Endothelial cell of umbilical vein (primary cell): ENCODE measurements at regions not wholly inside any gene's neighbourhood (a gene's known extent, or its start where the extent isn't known, plus 50 kb on each side); places are given as distances from the start of the nearest gene placed in this dataset.

ENCODE experiments used
- BruUV-seq: library from RNA; stranded (reverse); fragments of 400-500 nt; replicated peaks from 2 replicates; lab custom pipeline; 2021; lab: Mats Ljungman, UMichigan
- CTCF ChIA-PET: fragments of 300-600, 350-600 bp; sonication (Branson Sonifier 250); formaldehyde crosslinking; loops from one replicate; lab custom pipeline; 2021; ENCODE audit warnings: antibody characterized with exemption, inconsistent platforms; lab: Charles Lee
- POLR2A ChIA-PET: fragments of 300-600, 350-600 bp; sonication (Branson Sonifier 250); formaldehyde crosslinking; loops from one replicate; lab custom pipeline; 2021; ENCODE audit warnings: antibody characterized with exemption, inconsistent platforms; lab: Charles Lee
- DNase-seq: peaks from one replicate; pipeline ENCODE4 v3.0.0-alpha.2; 2011; ENCODE audit warnings: low read depth, low spot score
- FAIRE-seq: peaks from 2 replicates; lab custom pipeline; 2011; peaks lifted over from hg19 to GRCh38; lab: Jason Lieb, UNC
- H2AFZ ChIP-seq: 2 replicates; pipeline ENCODE4 v1.6.0; 2012; ENCODE audit warnings: low read depth, low read length, control low read depth, inconsistent platforms
- H3K27ac ChIP-seq: 2 replicates; pipeline ENCODE4 v1.5.1; 2011; ENCODE audit warnings: low read depth, mild to moderate bottlenecking, control low read depth, low read length, moderate library complexity; ENCODE audit not compliant: insufficient read depth
- H3K27me3 ChIP-seq, 2 experiments: 2 replicates each; pipeline versions ENCODE4 v1.6.0 to v1.6.1; 2011; ENCODE audit warnings: low read length in 2 of 2, mixed read lengths in 1 of 2; ENCODE audit not compliant: control insufficient read depth in 2 of 2, insufficient read depth in 2 of 2
- H3K36me3 ChIP-seq, 2 experiments: 2 replicates in 1 of 2; 3 replicates in 1 of 2; pipeline ENCODE4 v1.5.1; 2011; ENCODE audit warnings: low read length in 2 of 2, mild to moderate bottlenecking in 1 of 2, moderate library complexity in 1 of 2; ENCODE audit not compliant: control insufficient read depth in 2 of 2, insufficient read depth in 2 of 2; ENCODE audit errors: extremely low read depth in 1 of 2
- H3K4me1 ChIP-seq: 3 replicates; pipeline ENCODE4 v1.5.1; 2011; ENCODE audit warnings: mild to moderate bottlenecking, low read length; ENCODE audit not compliant: control insufficient read depth, insufficient read depth; ENCODE audit errors: extremely low read depth
- H3K4me2 ChIP-seq: 2 replicates; pipeline ENCODE4 v1.6.1; 2011; ENCODE audit warnings: low read length, control low read depth, mixed read lengths; ENCODE audit not compliant: insufficient read depth
- H3K4me3 ChIP-seq, 3 experiments: fragments of 200-600 bp in 1 of 3; sonication (generic), shearing (Covaris generic) in 1 of 3; replicated peaks in 1 of 3; 2 replicates each; pipeline ENCODE4 v1.5.1; 2011 to 2016; ENCODE audit warnings: control low read depth in 3 of 3, low read length in 3 of 3, mild to moderate bottlenecking in 2 of 3, inconsistent platforms in 1 of 3, low read depth in 1 of 3, moderate library complexity in 1 of 3; ENCODE audit not compliant: insufficient read depth in 1 of 3
- H3K79me2 ChIP-seq: 2 replicates; pipeline ENCODE4 v1.6.0; 2012; ENCODE audit warnings: low read length, inconsistent platforms; ENCODE audit not compliant: control insufficient read depth, insufficient read depth
- H3K9ac ChIP-seq: replicated peaks from 2 replicates; pipeline ENCODE3; 2011; ENCODE audit warnings: low read length, control low read depth; ENCODE audit not compliant: insufficient read depth; ENCODE audit errors: extremely low read depth
- H3K9me1 ChIP-seq: replicated peaks from 3 replicates; pipeline ENCODE4 v1.6.0; 2011; ENCODE audit warnings: mild to moderate bottlenecking, low read length; ENCODE audit not compliant: control insufficient read depth, insufficient read depth; ENCODE audit errors: extremely low read depth
- H3K9me3 ChIP-seq: replicated peaks from 2 replicates; pipeline ENCODE4 v1.5.1; 2012; ENCODE audit warnings: low read length, inconsistent platforms; ENCODE audit not compliant: control insufficient read depth, insufficient read depth
- H4K20me1 ChIP-seq: replicated peaks from 2 replicates; pipeline ENCODE3; 2011; ENCODE audit warnings: mild to moderate bottlenecking, low read length; ENCODE audit not compliant: control insufficient read depth, insufficient read depth; ENCODE audit errors: extremely low read depth
- CTCF ChIP-seq, 2 donors: IDR thresholded peaks; 1 replicate in 1 of 2; 2 replicates in 1 of 2; pipeline ENCODE4 v1.5.1; 2011; ENCODE audit warnings: low read length in 2 of 2, mild to moderate bottlenecking in 2 of 2, moderate library complexity in 2 of 2, control low read depth in 1 of 2, inconsistent platforms in 1 of 2, low read depth in 1 of 2; ENCODE audit not compliant: insufficient read depth in 1 of 2; ENCODE audit errors: extremely low read depth in 1 of 2
- EZH2 ChIP-seq: IDR thresholded peaks from 2 replicates; pipeline ENCODE4 v1.6.1; 2012; ENCODE audit warnings: borderline replicate concordance, low read depth, mild to moderate bottlenecking, moderate library complexity, low read length, inconsistent platforms; ENCODE audit not compliant: severe bottlenecking
- FOS ChIP-seq: IDR thresholded peaks from 2 replicates; pipeline ENCODE4 v1.6.1; 2011; ENCODE audit warnings: mild to moderate bottlenecking, low read length, moderate library complexity, borderline replicate concordance; ENCODE audit not compliant: insufficient read depth
- GATA2 ChIP-seq: IDR thresholded peaks from 2 replicates; pipeline ENCODE4 v1.7.0; 2011; ENCODE audit warnings: low read depth, mild to moderate bottlenecking, moderate library complexity, mixed read lengths, low read length; ENCODE audit not compliant: insufficient read length, insufficient read depth
- JUN ChIP-seq: IDR thresholded peaks from 2 replicates; pipeline ENCODE4 v1.6.1; 2011; ENCODE audit warnings: borderline replicate concordance, low read depth; ENCODE audit not compliant: insufficient read length, insufficient read depth
- MAX ChIP-seq: IDR thresholded peaks from 2 replicates; pipeline ENCODE4 v1.6.1; 2011; ENCODE audit not compliant: insufficient read depth, insufficient read length
- MYC ChIP-seq: IDR thresholded peaks from one replicate; pipeline ENCODE4 v1.6.1; 2011; ENCODE audit warnings: mild to moderate bottlenecking, low read depth, low read length
- POLR2A ChIP-seq: IDR thresholded peaks from 2 replicates; pipeline ENCODE4 v1.6.1; 2012; ENCODE audit warnings: low read depth, mild to moderate bottlenecking, control low read depth, low read length
- POLR2AphosphoS5 ChIP-seq: IDR thresholded peaks from 2 replicates; pipeline ENCODE4 v1.6.1; 2012; ENCODE audit warnings: low read depth, mild to moderate bottlenecking, control low read depth, low read length, moderate library complexity; ENCODE audit not compliant: insufficient read depth
- dilution Hi-C: fragments of 300-500 bp; cut with MboI; formaldehyde crosslinking; loops from one replicate; pipeline ENCODE4 v1.15.0; 2019; ENCODE audit warnings: low sequenced_read_pairs; ENCODE audit not compliant: extremely low pct_ligation_motif_present
- intact Hi-C: fragments of 100-400 bp; cut with micrococcal nuclease; formaldehyde crosslinking; loops from one replicate; pipeline ENCODE4 v1.10.0; 2022

GRCh38 chr2:220858101-220858500 lies 714.0 kb downstream of the EPHA4 start:
- Histone ChIP-seq H3K36me3 (no peaks in the 10 kb centered on the region), H3K4me2 (no peak overlapping the region), H3K79me2 (no peaks in the 10 kb centered on the region), H3K27ac (no peak overlapping the region), H3K9me3 (no peaks in the 10 kb centered on the region), H3K4me1 (no peaks in the 10 kb centered on the region), H4K20me1 (no peaks in the 10 kb centered on the region), H3K27me3 (no peaks in the 10 kb centered on the region), H3K9me1 (no peaks in the 10 kb centered on the region), H2AFZ (no peak overlapping the region), H3K4me3 (no peak overlapping the region), H3K9ac (no peak overlapping the region)
- DNase-seq = no peak
- no peak for FAIRE-seq
- intact Hi-C loops (no loop called here), dilution Hi-C loops (no loop called here)
- ChIA-PET POLR2A (no interaction called here), CTCF (no interaction called here)
- no peak for TF ChIP-seq GATA2
- no peak for TF ChIP-seq FOS
- no peak for TF ChIP-seq CTCF (IDR thresholded peaks at IDR 0.05; ENCODE audit: extremely low read depth in 1 of 2, insufficient read depth in 1 of 2, low read depth in 1 of 2, low read length in 2 of 2)
- no peak for TF ChIP-seq MAX
- TF ChIP-seq EZH2 = no peak
- TF ChIP-seq POLR2A = no peak
- no peak for TF ChIP-seq POLR2AphosphoS5
- TF ChIP-seq MYC = no peak
- TF ChIP-seq JUN = no peak
- BruUV-seq = no TSS peak
